ENCODE measurements at regions not wholly inside any gene's neighbourhood (a gene's known extent, or its start where the extent isn't known, plus 50 kb on each side); places are given as distances from the start of the nearest gene placed in this dataset.

- H3K4me3 ChIP-seq = no peak overlapping the region
- no peaks in the 10 kb centered on the region for H3K27me3 ChIP-seq
- TF ChIP-seq POLR2A (IDR thresholded peaks at IDR 0.05) (no peak), CTCF (IDR thresholded peaks at IDR 0.05) (no peak), EP300 (IDR thresholded peaks at IDR 0.05) (no peak)
- peaks cover 0 to 11% (median 0%) of the 10 kb centered on the region in 4 donors for H3K4me1 ChIP-seq
- WGBS, 2 donors = 79 to 90% methylated on average over 6 to 10 of the region's 10 CpGs
- H3K36me3 ChIP-seq = no peaks in the 10 kb centered on the region
- H3K27ac ChIP-seq = no peak overlapping the region
- no peak for DNase-seq (ENCODE audit: low spot score in 2 of 2)
- no peaks in the 10 kb centered on the region for H3K9me3 ChIP-seq
These were observed 212.5 kb downstream of the GLI2 start for GRCh38 chr2:120947982-120948661.

- WGBS, 2 donors = 94% methylated on average over 8 of the region's 8 CpGs; no CpG with 5 or more reads in 1 of the 2 donors
- H3K4me1 ChIP-seq = peaks cover 0 to 16% (median 0%) of the 10 kb centered on the region in 4 donors
- H3K9me3 ChIP-seq = no peaks in the 10 kb centered on the region
- no peak overlapping the region for H3K27ac ChIP-seq
- H3K4me3 ChIP-seq = no peak overlapping the region
- no peaks in the 10 kb centered on the region for H3K27me3 ChIP-seq
- no peak for TF ChIP-seq CTCF (IDR thresholded peaks at IDR 0.05)
- TF ChIP-seq EP300 (IDR thresholded peaks at IDR 0.05) = no peak
- TF ChIP-seq POLR2A (IDR thresholded peaks at IDR 0.05) = no peak
- DNase-seq (ENCODE audit: low spot score in 2 of 2) = no peak
- H3K36me3 ChIP-seq = no peaks in the 10 kb centered on the region
These were observed 213.0 kb downstream of the GLI2 start for GRCh38 chr2:120948662-120949011.

GRCh38 chr2:120949027-120949956, 213.6 kb downstream of the GLI2 start:
- Histone ChIP-seq H3K9me3 (no peaks in the 10 kb centered on the region), H3K27ac (no peak overlapping the region), H3K4me1 (peaks cover 0 to 16% (median 0%) of the 10 kb centered on the region in 4 donors), H3K4me3 (no peak overlapping the region), H3K36me3 (no peaks in the 10 kb centered on the region), H3K27me3 (no peaks in the 10 kb centered on the region)
- TF ChIP-seq EP300 (IDR thresholded peaks at IDR 0.05) (no peak), CTCF (IDR thresholded peaks at IDR 0.05) (no peak), POLR2A (IDR thresholded peaks at IDR 0.05) (no peak)
- no peak for DNase-seq (ENCODE audit: low spot score in 2 of 2)
- WGBS, 2 donors = 80 to 83% methylated on average over 12 of the region's 12 CpGs

- Histone ChIP-seq H3K4me3 (no peak overlapping the region), H3K36me3 (no peaks in the 10 kb centered on the region), H3K9me3 (no peaks in the 10 kb centered on the region), H3K27ac (no peak overlapping the region), H3K4me1 (peaks cover 0 to 16% (median 0%) of the 10 kb centered on the region in 4 donors), H3K27me3 (no peaks in the 10 kb centered on the region)
- no peak for TF ChIP-seq CTCF (IDR thresholded peaks at IDR 0.05)
- no peak for TF ChIP-seq EP300 (IDR thresholded peaks at IDR 0.05)
- no peak for TF ChIP-seq POLR2A (IDR thresholded peaks at IDR 0.05)
- WGBS, 2 donors = 85 to 88% methylated on average over 7 of the region's 7 CpGs
- DNase-seq (ENCODE audit: low spot score in 2 of 2) = no peak
These were observed 214.4 kb downstream of the GLI2 start for GRCh38 chr2:120949957-120950590.
